ENCODE measurements at regions not wholly inside any gene's neighbourhood (a gene's known extent, or its start where the extent isn't known, plus 50 kb on each side); places are given as distances from the start of the nearest gene placed in this dataset.

GRCh38 chr4:110704748-110705439 is 82.0 kb upstream of the PITX2 start:
- TF ChIP-seq ZNF146 (CRISPR knock-in tag; IDR thresholded peaks at IDR 0.05; ENCODE audit: unreplicated experiment) (no peak), REST (IDR thresholded peaks at IDR 0.05; ENCODE audit: borderline replicate concordance) (no peak), REST (CRISPR knock-in tag; IDR thresholded peaks at IDR 0.05; ENCODE audit: low read depth) (no peak), JUND (IDR thresholded peaks at IDR 0.05; ENCODE audit: borderline replicate concordance, low read depth, low read length) (no peak), JUND (tag; IDR thresholded peaks at IDR 0.05; ENCODE audit: borderline replicate concordance, low read depth, low read length) (no peak), HES1 (IDR thresholded peaks at IDR 0.05; ENCODE audit: low read depth) (no peak)
